GM12878 (cell line): ENCODE measurements at regions not wholly inside any gene's neighbourhood (a gene's known extent, or its start where the extent isn't known, plus 50 kb on each side); places are given as distances from the start of the nearest gene placed in this dataset.

Source experiments
- ATAC-seq: fragments of 200-7000 bp; cut with Tn5 transposase; 3 replicates; pipeline ENCODE4 v1.9.1; 2020; ENCODE audit warnings: mild to moderate bottlenecking, moderate library complexity
- BruUV-seq: library from RNA; stranded (reverse); fragments of 400-500 nt; replicated peaks from 2 replicates; lab custom pipeline; 2021; lab: Mats Ljungman, UMichigan
- CTCF ChIA-PET: fragments of 300-600 bp; sonication (Branson Sonifier 250); formaldehyde crosslinking; extraction: SDS; loops from one replicate; lab custom pipeline; 2021; ENCODE audit warnings: inconsistent platforms; lab: Yijun Ruan, JAX
- POLR2A ChIA-PET: fragments of 350-600 bp; formaldehyde crosslinking; extraction: SDS; loops from one replicate; lab custom pipeline; 2021; ENCODE audit warnings: inconsistent platforms; lab: Charles Lee
- RAD21 ChIA-PET: fragments of 300-600 bp; sonication (Branson Sonifier 250); formaldehyde crosslinking; loops from one replicate; lab custom pipeline; 2023; ENCODE audit warnings: antibody characterized with exemption; ENCODE audit not compliant: unreplicated experiment; lab: Charles Lee
- SMC1A ChIA-PET: fragments of 300-600 bp; sonication (Branson Sonifier 250); formaldehyde crosslinking; loops from one replicate; lab custom pipeline; 2023; ENCODE audit not compliant: unreplicated experiment, uncharacterized antibody; lab: Charles Lee
- DNase-seq: peaks from one replicate; pipeline ENCODE4 v3.0.0-alpha.2; 2011; ENCODE audit warnings: low read depth, low spot score
- FAIRE-seq: peaks from 3 replicates; lab custom pipeline; 2011; peaks lifted over from hg19 to GRCh38; lab: Jason Lieb, UNC
- H2AFZ ChIP-seq: 2 replicates; pipeline ENCODE4 v1.6.0; 2011; ENCODE audit warnings: low read depth, low read length, control low read depth; ENCODE audit not compliant: control insufficient read depth
- H3K27ac ChIP-seq: 2 replicates; pipeline ENCODE4 v1.5.1; 2011; ENCODE audit warnings: control low read depth; ENCODE audit not compliant: control insufficient read depth, insufficient read depth
- H3K27me3 ChIP-seq, 2 experiments: replicated peaks in 1 of 2; 2 replicates each; pipeline versions ENCODE4 v1.6.0 to v1.6.1; 2011; ENCODE audit warnings: low read length in 1 of 2; ENCODE audit not compliant: control insufficient read depth in 2 of 2, insufficient read depth in 2 of 2
- H3K36me3 ChIP-seq, 2 experiments: 2 replicates each; pipeline ENCODE4 v1.5.1; 2011; ENCODE audit warnings: low read length in 1 of 2; ENCODE audit not compliant: control insufficient read depth in 2 of 2, insufficient read depth in 2 of 2
- H3K4me1 ChIP-seq: 2 replicates; pipeline ENCODE4 v1.6.1; 2011; ENCODE audit warnings: mild to moderate bottlenecking, low read length, moderate library complexity, mixed read lengths; ENCODE audit not compliant: control insufficient read depth, insufficient read depth
- H3K4me2 ChIP-seq: 2 replicates; pipeline ENCODE4 v1.6.0; 2011; ENCODE audit warnings: control low read depth; ENCODE audit not compliant: control insufficient read depth, insufficient read depth
- H3K4me3 ChIP-seq: fragments of 200-600 bp; sonication (generic); 2 replicates; pipeline ENCODE4 v1.5.1; 2016
- H3K79me2 ChIP-seq: 2 replicates; pipeline ENCODE4 v1.6.0; 2011; ENCODE audit warnings: low read length; ENCODE audit not compliant: control insufficient read depth, insufficient read depth
- H3K9ac ChIP-seq: 2 replicates; pipeline ENCODE4 v1.8.0; 2011; ENCODE audit warnings: low read length, control low read depth, mixed read lengths; ENCODE audit not compliant: control insufficient read depth, insufficient read depth
- H3K9me3 ChIP-seq: replicated peaks from 3 replicates; pipeline ENCODE4 v1.5.1; 2011; ENCODE audit warnings: mild to moderate bottlenecking, low read length; ENCODE audit not compliant: control insufficient read depth, insufficient read depth
- H4K20me1 ChIP-seq: 2 replicates; pipeline ENCODE4 v1.6.0; 2011; ENCODE audit not compliant: control insufficient read depth, insufficient read depth
- CHD2 ChIP-seq: IDR thresholded peaks from 2 replicates; pipeline ENCODE4 v1.6.1; 2011; ENCODE audit warnings: low read depth, low read length, improper control_type of control experiment, borderline replicate concordance
- FOXK2 ChIP-seq: fragments of 450-650 bp; IDR thresholded peaks from 2 replicates; pipeline ENCODE4 v1.6.1; 2017; ENCODE audit warnings: mild to moderate bottlenecking, moderate library complexity
- SREBF1 ChIP-seq: IDR thresholded peaks from 2 replicates; pipeline ENCODE4 v1.6.1; 2012; ENCODE audit warnings: mild to moderate bottlenecking, low read length
- TBL1XR1 ChIP-seq: IDR thresholded peaks from 2 replicates; pipeline ENCODE4 v1.6.1; 2012; ENCODE audit warnings: low read depth, low read length, improper control_type of control experiment
- ZNF622 ChIP-seq: fragments of 450-650 bp; IDR thresholded peaks from 2 replicates; pipeline ENCODE4 v1.6.1; 2017; ENCODE audit warnings: mild to moderate bottlenecking, inconsistent platforms
- WGBS: methylation state at CpG from one replicate; pipeline ENCODE4 v1.1.6; 2016; ENCODE audit warnings: low lambda C conversion rate; ENCODE audit not compliant: insufficient replicate concordance, insufficient coverage; ENCODE audit errors: missing lambda C conversion rate; 5-methylcytosine and 5-hydroxymethylcytosine counted together
- in situ Hi-C: fragments of 300-500 bp; cut with MboI; formaldehyde crosslinking; loops from 9 replicates; pipeline ENCODE4 v1.14.3; 2018; ENCODE audit warnings: mixed read lengths
- intact Hi-C: fragments of 100-400 bp; cut with micrococcal nuclease; formaldehyde crosslinking; loops from one replicate; pipeline ENCODE4 v1.14.2; 2022; ENCODE audit not compliant: unreplicated experiment

DNA sequence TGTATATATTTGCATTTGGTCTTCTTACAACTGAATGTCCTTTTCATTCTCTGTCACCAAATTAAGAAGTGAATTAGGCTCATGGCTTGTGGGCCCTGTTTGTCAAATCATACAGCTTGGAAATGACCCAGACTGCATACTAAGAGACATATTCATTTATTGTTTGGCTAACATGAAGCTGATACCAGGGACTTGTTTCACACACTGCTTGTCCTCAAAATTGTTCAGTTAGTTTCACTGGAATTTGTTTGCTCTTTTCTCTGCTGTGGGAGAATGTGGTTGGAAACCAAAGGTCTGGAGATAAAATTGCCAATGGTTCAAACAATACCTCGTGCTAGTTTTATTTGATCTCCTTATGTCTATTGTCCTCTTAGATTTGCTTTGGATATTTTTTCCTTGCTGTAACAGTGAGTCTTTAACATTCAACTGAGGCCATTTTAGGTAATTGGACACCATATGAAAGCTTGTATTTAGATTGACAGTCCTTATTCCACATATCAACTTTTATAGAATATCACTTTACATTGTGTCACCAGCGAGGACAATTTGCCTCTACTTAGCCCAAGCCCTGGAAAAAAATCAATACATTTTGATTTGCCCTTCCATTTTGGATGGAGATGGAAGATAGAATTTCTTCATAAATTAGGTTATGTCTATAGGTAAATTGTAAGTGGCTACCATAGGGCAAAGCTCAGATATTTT is 144.3 kb upstream of the MTAP start:
- DNase-seq: no peak
- Histone ChIP-seq H3K27ac (no peak overlapping the region), H3K9me3 (no peaks in the 10 kb centered on the region), H3K4me2 (no peak overlapping the region), H3K79me2 (no peaks in the 10 kb centered on the region), H4K20me1 (no peaks in the 10 kb centered on the region), H3K36me3 (no peaks in the 10 kb centered on the region), H2AFZ (no peak overlapping the region), H3K4me3 (no peak overlapping the region), H3K27me3 (peaks cover 0 to 2% of the 10 kb centered on the region in 2 experiments; a peak in 1 of 4 replicates), H3K4me1 (no peaks in the 10 kb centered on the region), H3K9ac (no peak overlapping the region)
- intact Hi-C loops (no loop called here), in situ Hi-C loops (no loop called here)
- RAD21 ChIA-PET: no interaction called here
- TF ChIP-seq ZNF622: no peak
- TF ChIP-seq TBL1XR1: no peak
- TF ChIP-seq FOXK2: no peak
- TF ChIP-seq CHD2: no peak
- CTCF ChIA-PET: no interaction called here
- no TSS peak for BruUV-seq
- SMC1A ChIA-PET: no interaction called here
- ATAC-seq: no peak
- POLR2A ChIA-PET: no interaction called here
- no peak for FAIRE-seq
- WGBS: 8% methylated on average over 2 of the region's 2 CpGs

GRCh38 chr9:21660976-21661375 is 141.5 kb upstream of the MTAP start:
- POLR2A ChIA-PET: no interaction called here
- Histone ChIP-seq H2AFZ (no peak overlapping the region), H3K9ac (no peak overlapping the region), H3K27ac (no peak overlapping the region), H3K79me2 (no peaks in the 10 kb centered on the region), H3K4me3 (no peak overlapping the region), H4K20me1 (no peaks in the 10 kb centered on the region), H3K4me2 (no peak overlapping the region), H3K27me3 (peaks cover 0 to 2% of the 10 kb centered on the region in 2 experiments; a peak in 1 of 4 replicates), H3K9me3 (no peaks in the 10 kb centered on the region), H3K4me1 (no peaks in the 10 kb centered on the region), H3K36me3 (no peaks in the 10 kb centered on the region)
- no peak for DNase-seq
- FAIRE-seq: no peak
- CTCF ChIA-PET: no interaction called here
- intact Hi-C loops: no loop called here
- SMC1A ChIA-PET: no interaction called here
- TF ChIP-seq SREBF1: no peak
- no TSS peak for BruUV-seq
- no peak for ATAC-seq
- in situ Hi-C loops: no loop called here
- RAD21 ChIA-PET: no interaction called here
